ENCODE measurements at regions not wholly inside any gene's neighbourhood (a gene's known extent, or its start where the extent isn't known, plus 50 kb on each side); places are given as distances from the start of the nearest gene placed in this dataset.

DNA sequence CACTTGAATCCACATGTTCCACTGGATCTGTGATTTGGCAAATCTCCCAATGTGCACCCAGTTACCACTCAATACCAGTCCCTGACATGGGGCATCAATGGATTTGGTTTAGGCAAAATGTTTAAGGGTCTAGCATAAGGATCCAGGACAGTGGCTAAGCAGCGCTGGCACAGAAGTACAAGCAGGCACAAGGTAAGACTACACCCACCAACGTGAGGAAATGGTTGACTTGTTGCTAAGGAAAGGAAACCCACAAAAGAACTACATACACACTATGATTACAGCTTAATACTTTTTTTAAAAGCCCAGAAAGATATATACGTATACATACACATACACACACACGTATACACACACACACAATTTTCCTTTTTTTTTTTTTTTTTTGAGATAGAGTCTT, 79.0 kb downstream of the DNAAF9 start:
- no peak overlapping the region for H3K9ac ChIP-seq (ENCODE audit: insufficient read depth in 1 of 2, low read length in 2 of 2)
- 68 to 76% methylated on average over 4 of the region's 4 CpGs for WGBS, 2 donors
- no peaks in the 10 kb centered on the region for H3K27me3 ChIP-seq (ENCODE audit: control insufficient read depth in 3 of 3, insufficient read depth in 3 of 3, low read length in 2 of 3)
- ATAC-seq (ENCODE audit: insufficient read depth, low FRiP score) (no peak), DNase-seq (no peak)
- H3K36me3 ChIP-seq (ENCODE audit: control insufficient read depth in 4 of 4, insufficient read depth in 4 of 4, low read length in 4 of 4) = peaks cover 18 to 26% (median 22%) of the 10 kb centered on the region in 4 donors
- H3K9me3 ChIP-seq (ENCODE audit: control insufficient read depth in 4 of 4, insufficient read depth in 3 of 4, low read length in 3 of 4) = peaks cover 0 to 2% (median 0%) of the 10 kb centered on the region in 4 donors
- H3K4me3 ChIP-seq = no peak overlapping the region
- H3K4me1 ChIP-seq (ENCODE audit: control insufficient read depth in 5 of 5, insufficient read depth in 5 of 5, low read length in 5 of 5) = no peaks in the 10 kb centered on the region
- TF ChIP-seq, protein P1, sequence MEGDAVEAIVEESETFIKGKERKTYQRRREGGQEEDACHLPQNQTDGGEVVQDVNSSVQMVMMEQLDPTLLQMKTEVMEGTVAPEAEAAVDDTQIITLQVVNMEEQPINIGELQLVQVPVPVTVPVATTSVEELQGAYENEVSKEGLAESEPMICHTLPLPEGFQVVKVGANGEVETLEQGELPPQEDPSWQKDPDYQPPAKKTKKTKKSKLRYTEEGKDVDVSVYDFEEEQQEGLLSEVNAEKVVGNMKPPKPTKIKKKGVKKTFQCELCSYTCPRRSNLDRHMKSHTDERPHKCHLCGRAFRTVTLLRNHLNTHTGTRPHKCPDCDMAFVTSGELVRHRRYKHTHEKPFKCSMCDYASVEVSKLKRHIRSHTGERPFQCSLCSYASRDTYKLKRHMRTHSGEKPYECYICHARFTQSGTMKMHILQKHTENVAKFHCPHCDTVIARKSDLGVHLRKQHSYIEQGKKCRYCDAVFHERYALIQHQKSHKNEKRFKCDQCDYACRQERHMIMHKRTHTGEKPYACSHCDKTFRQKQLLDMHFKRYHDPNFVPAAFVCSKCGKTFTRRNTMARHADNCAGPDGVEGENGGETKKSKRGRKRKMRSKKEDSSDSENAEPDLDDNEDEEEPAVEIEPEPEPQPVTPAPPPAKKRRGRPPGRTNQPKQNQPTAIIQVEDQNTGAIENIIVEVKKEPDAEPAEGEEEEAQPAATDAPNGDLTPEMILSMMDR (IDR thresholded peaks at IDR 0.05; ENCODE audit: control extremely low read depth, extremely low read depth) = no peak
- H3K27ac ChIP-seq (ENCODE audit: low read depth in 1 of 2, low read length in 1 of 2) = no peak overlapping the region

DNA sequence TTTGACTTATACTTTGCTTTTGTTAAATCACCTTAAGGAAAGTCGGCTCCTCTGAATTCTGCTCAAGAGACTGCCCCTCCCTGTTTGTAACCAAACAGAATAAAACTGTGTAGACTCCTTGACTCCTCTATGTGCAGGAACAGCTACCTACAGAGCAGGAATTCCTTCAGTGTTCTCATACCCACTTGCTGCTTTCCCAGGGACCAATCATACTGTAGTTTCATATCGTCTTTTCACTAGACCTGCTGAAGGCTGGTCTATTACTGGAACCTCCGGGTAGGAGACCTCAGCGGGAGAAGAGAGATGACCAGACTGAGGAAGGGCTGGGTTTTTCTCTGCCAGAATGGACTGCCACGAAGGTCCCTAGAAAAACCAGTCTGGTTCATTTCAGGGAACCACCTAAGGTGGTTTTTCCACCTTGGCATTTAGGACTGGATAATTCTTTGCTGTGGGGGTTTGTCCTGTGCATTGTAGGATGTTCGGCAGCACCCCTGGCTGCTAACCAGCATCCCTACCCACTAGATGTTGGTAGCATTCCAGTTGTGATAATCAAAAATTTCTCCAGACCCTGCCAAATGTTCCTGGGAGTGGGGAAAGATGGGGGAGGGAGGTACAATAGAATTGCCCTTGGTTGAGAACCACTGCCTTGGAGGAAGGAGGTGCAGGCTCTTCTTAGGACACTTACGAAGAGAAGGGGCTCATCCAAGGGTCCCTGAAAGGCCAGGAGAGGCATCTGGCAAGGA, 80.5 kb downstream of the DNAAF9 start:
- Histone ChIP-seq H3K9ac (ENCODE audit: insufficient read depth in 1 of 2, low read length in 2 of 2) (no peak overlapping the region), H3K4me3 (no peak overlapping the region), H3K27me3 (ENCODE audit: control insufficient read depth in 3 of 3, insufficient read depth in 3 of 3, low read length in 2 of 3) (no peaks in the 10 kb centered on the region), H3K9me3 (ENCODE audit: control insufficient read depth in 4 of 4, insufficient read depth in 3 of 4, low read length in 3 of 4) (peaks cover 0 to 2% (median 0%) of the 10 kb centered on the region in 4 donors), H3K27ac (ENCODE audit: low read depth in 1 of 2, low read length in 1 of 2) (no peak overlapping the region), H3K36me3 (ENCODE audit: control insufficient read depth in 4 of 4, insufficient read depth in 4 of 4, low read length in 4 of 4) (peaks cover 19 to 33% (median 29%) of the 10 kb centered on the region in 4 donors), H3K4me1 (ENCODE audit: control insufficient read depth in 5 of 5, insufficient read depth in 5 of 5, low read length in 5 of 5) (no peaks in the 10 kb centered on the region)
- WGBS, 2 donors = 73 to 85% methylated on average over 7 of the region's 7 CpGs
- DNase-seq (peak in 2 of 3 donors; percentile 27 to 61), ATAC-seq (ENCODE audit: insufficient read depth, low FRiP score) (peak; percentile 51)
- TF ChIP-seq, protein P1 (IDR thresholded peaks at IDR 0.05; ENCODE audit: control extremely low read depth, extremely low read depth) = no peak

DNA sequence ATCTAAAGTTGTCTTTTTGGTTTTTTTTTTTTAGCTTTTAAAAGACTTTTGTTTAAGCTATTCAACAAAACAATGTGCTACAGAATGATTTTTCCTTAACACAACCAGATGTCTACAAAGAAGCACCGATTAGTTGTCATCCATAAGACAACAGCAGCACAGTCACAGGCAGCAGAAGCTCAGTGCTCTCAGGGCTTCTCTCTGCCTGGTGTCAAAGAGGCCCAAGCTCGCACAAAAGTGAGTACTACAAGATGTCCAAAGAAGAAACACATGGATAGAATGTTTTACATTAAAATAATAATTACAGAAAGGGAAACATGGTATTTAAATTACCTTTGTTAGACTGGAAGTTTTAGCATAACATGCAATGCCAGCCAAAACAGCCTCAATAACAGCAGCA, 81.6 kb downstream of the DNAAF9 start:
- Histone ChIP-seq H3K4me1 (ENCODE audit: control insufficient read depth in 5 of 5, insufficient read depth in 5 of 5, low read length in 5 of 5) (no peaks in the 10 kb centered on the region), H3K36me3 (ENCODE audit: control insufficient read depth in 4 of 4, insufficient read depth in 4 of 4, low read length in 4 of 4) (peaks cover 12 to 38% (median 26%) of the 10 kb centered on the region in 4 donors), H3K27ac (ENCODE audit: low read depth in 1 of 2, low read length in 1 of 2) (no peak overlapping the region), H3K9me3 (ENCODE audit: control insufficient read depth in 4 of 4, insufficient read depth in 3 of 4, low read length in 3 of 4) (no peaks in the 10 kb centered on the region), H3K27me3 (ENCODE audit: control insufficient read depth in 3 of 3, insufficient read depth in 3 of 3, low read length in 2 of 3) (no peaks in the 10 kb centered on the region), H3K4me3 (no peak overlapping the region), H3K9ac (ENCODE audit: insufficient read depth in 1 of 2, low read length in 2 of 2) (no peak overlapping the region)
- DNase-seq (no peak), ATAC-seq (ENCODE audit: insufficient read depth, low FRiP score) (no peak)
- WGBS, 2 donors = 90 to 96% methylated on average over 2 of the region's 2 CpGs
- TF ChIP-seq, protein P1 (IDR thresholded peaks at IDR 0.05; ENCODE audit: control extremely low read depth, extremely low read depth) = no peak

Data from lung (tissue), 11 donors.